NOMO-1 (cell line): ENCODE measurements at regions not wholly inside any gene's neighbourhood (a gene's known extent, or its start where the extent isn't known, plus 50 kb on each side); places are given as distances from the start of the nearest gene placed in this dataset.

Experiments
- DNase-seq, 2 experiments: peaks; one replicate each; lab custom pipeline; 2025; ENCODE audit not compliant: unreplicated experiment in 2 of 2; lab: John Stamatoyannopoulos, UW

GRCh38 chr12:124726596-124727263 lies 136.9 kb downstream of the SCARB1 start:
- DNase-seq: no peak

- DNase-seq: no peak
Observed at GRCh38 chr12:124725597-124726237, 137.9 kb downstream of the SCARB1 start.

- no peak for DNase-seq
Observed at GRCh38 chr12:124725099-124725498, 138.6 kb downstream of the SCARB1 start.

GRCh38 chr12:124722878-124723277 lies 140.8 kb downstream of the SCARB1 start:
- no peak for DNase-seq

GRCh38 chr12:124721501-124722162 lies 142.0 kb downstream of the SCARB1 start:
- no peak for DNase-seq

GRCh38 chr12:124720681-124721500 lies 142.8 kb downstream of the SCARB1 start:
- DNase-seq: peak; percentile 42 to 72

GRCh38 chr12:124720004-124720680 lies 143.5 kb downstream of the SCARB1 start:
- DNase-seq: no peak

GRCh38 chr12:124719231-124719630 lies 144.4 kb downstream of the SCARB1 start:
- no peak for DNase-seq

- DNase-seq: no peak
Observed at GRCh38 chr12:124718458-124718857, 145.2 kb downstream of the SCARB1 start.

- DNase-seq: no peak
Observed at GRCh38 chr12:124718036-124718435, 145.6 kb downstream of the SCARB1 start.

- DNase-seq: no peak
Observed at GRCh38 chr12:124717318-124717717, 146.3 kb downstream of the SCARB1 start.

GRCh38 chr12:124716208-124717130 lies 147.2 kb downstream of the SCARB1 start:
- no peak for DNase-seq

GRCh38 chr12:124715121-124715990 lies 147.9 kb upstream of the NCOR2 start:
- DNase-seq: no peak

- DNase-seq: peak; percentile 73 to 92
Observed at GRCh38 chr12:124713436-124714082, 146.1 kb upstream of the NCOR2 start.

GRCh38 chr12:124713041-124713435 lies 145.6 kb upstream of the NCOR2 start:
- peak; percentile 42 to 45 for DNase-seq

- DNase-seq: no peak
Observed at GRCh38 chr12:124711344-124711743, 143.9 kb upstream of the NCOR2 start.

- no peak for DNase-seq
Observed at GRCh38 chr12:124709722-124710687, 142.6 kb upstream of the NCOR2 start.
